Activated naive CD4-positive, alpha-beta T cell treated with anti-CD3 and anti-CD28 coated beads for 36 hours (primary cell): ENCODE measurements at regions not wholly inside any gene's neighbourhood (a gene's known extent, or its start where the extent isn't known, plus 50 kb on each side); places are given as distances from the start of the nearest gene placed in this dataset.

ENCODE experiments used
- CTCF ChIA-PET: fragments of 350-600 bp; sonication (Branson Sonifier 250); formaldehyde crosslinking; loops from one replicate; lab custom pipeline; 2021; ENCODE audit warnings: antibody characterized with exemption; lab: Charles Lee
- DNase-seq: peaks from one replicate; pipeline ENCODE4 v3.0.0-alpha.2; 2020
- H3K27ac Mint-ChIP-seq: one replicate; pipeline ENCODE4 v1.8.0; 2021; ENCODE audit warnings: mild to moderate bottlenecking, mixed read lengths
- H3K27me3 Mint-ChIP-seq: one replicate; pipeline ENCODE4 v1.8.0; 2021; ENCODE audit warnings: low read depth, mixed read lengths
- H3K36me3 Mint-ChIP-seq: one replicate; pipeline ENCODE4 v1.8.0; 2021; ENCODE audit warnings: low read depth, mixed read lengths
- H3K4me1 Mint-ChIP-seq: one replicate; pipeline ENCODE4 v1.8.0; 2021; ENCODE audit warnings: low read depth, mixed read lengths
- H3K4me3 Mint-ChIP-seq: one replicate; pipeline ENCODE4 v1.8.0; 2021; ENCODE audit warnings: mild to moderate bottlenecking, moderate library complexity, mixed read lengths
- H3K9me3 Mint-ChIP-seq: one replicate; pipeline ENCODE4 v1.8.0; 2021; ENCODE audit warnings: mixed read lengths
- intact Hi-C: fragments of 100-400 bp; cut with micrococcal nuclease; formaldehyde crosslinking; loops from one replicate; pipeline ENCODE4 v1.15.1; 2023

GRCh38 chr5:2288466-2288865, 405.7 kb upstream of the IRX4 start:
- intact Hi-C loops: no loop called here
- H3K27ac Mint-ChIP-seq: no peak overlapping the region
- no peaks in the 10 kb centered on the region for H3K27me3 Mint-ChIP-seq
- H3K9me3 Mint-ChIP-seq: no peaks in the 10 kb centered on the region
- CTCF ChIA-PET: no interaction called here
- no peaks in the 10 kb centered on the region for H3K36me3 Mint-ChIP-seq
- H3K4me3 Mint-ChIP-seq: no peak overlapping the region
- no peaks in the 10 kb centered on the region for H3K4me1 Mint-ChIP-seq
- no peak for DNase-seq

- no peaks in the 10 kb centered on the region for H3K9me3 Mint-ChIP-seq
- no peak overlapping the region for H3K4me3 Mint-ChIP-seq
- H3K36me3 Mint-ChIP-seq: no peaks in the 10 kb centered on the region
- CTCF ChIA-PET: no interaction called here
- DNase-seq: no peak
- H3K27me3 Mint-ChIP-seq: no peaks in the 10 kb centered on the region
- H3K4me1 Mint-ChIP-seq: no peaks in the 10 kb centered on the region
- H3K27ac Mint-ChIP-seq: no peak overlapping the region
- intact Hi-C loops: no loop called here
Observed at GRCh38 chr5:2286250-2286649, 403.5 kb upstream of the IRX4 start.

- no peak for DNase-seq
- H3K4me3 Mint-ChIP-seq: no peak overlapping the region
- intact Hi-C loops: no loop called here
- H3K27ac Mint-ChIP-seq: no peak overlapping the region
- H3K27me3 Mint-ChIP-seq: no peaks in the 10 kb centered on the region
- no peaks in the 10 kb centered on the region for H3K4me1 Mint-ChIP-seq
- no peaks in the 10 kb centered on the region for H3K36me3 Mint-ChIP-seq
- CTCF ChIA-PET: no interaction called here
- H3K9me3 Mint-ChIP-seq: no peaks in the 10 kb centered on the region
Observed at GRCh38 chr5:2284678-2285077, 402.0 kb upstream of the IRX4 start.

- intact Hi-C loops: no loop called here
- Mint-ChIP-seq H3K36me3 (no peaks in the 10 kb centered on the region), H3K27ac (no peak overlapping the region), H3K9me3 (no peaks in the 10 kb centered on the region), H3K4me3 (no peak overlapping the region), H3K4me1 (no peaks in the 10 kb centered on the region), H3K27me3 (no peaks in the 10 kb centered on the region)
- CTCF ChIA-PET: interaction anchor here (0.6 kb wide), 1 partner anchor 522 kb away, joined by 3 read pairs; no protein-coding TSS in a partner anchor
- no peak for DNase-seq
Observed at GRCh38 chr5:2283481-2284045, 400.8 kb upstream of the IRX4 start.

- intact Hi-C loops: no loop called here
- no peaks in the 10 kb centered on the region for H3K4me1 Mint-ChIP-seq
- H3K27ac Mint-ChIP-seq: no peak overlapping the region
- H3K9me3 Mint-ChIP-seq: no peaks in the 10 kb centered on the region
- CTCF ChIA-PET: no interaction called here
- H3K4me3 Mint-ChIP-seq: no peak overlapping the region
- DNase-seq: no peak
- no peaks in the 10 kb centered on the region for H3K36me3 Mint-ChIP-seq
- no peaks in the 10 kb centered on the region for H3K27me3 Mint-ChIP-seq
Observed at GRCh38 chr5:2282893-2283292, 400.2 kb upstream of the IRX4 start.

- no peaks in the 10 kb centered on the region for H3K4me1 Mint-ChIP-seq
- H3K27me3 Mint-ChIP-seq: no peaks in the 10 kb centered on the region
- no peaks in the 10 kb centered on the region for H3K36me3 Mint-ChIP-seq
- CTCF ChIA-PET: no interaction called here
- no peaks in the 10 kb centered on the region for H3K9me3 Mint-ChIP-seq
- intact Hi-C loops: no loop called here
- H3K4me3 Mint-ChIP-seq: no peak overlapping the region
- DNase-seq: no peak
- no peak overlapping the region for H3K27ac Mint-ChIP-seq
Observed at GRCh38 chr5:2282034-2282690, 399.4 kb upstream of the IRX4 start.

- CTCF ChIA-PET: no interaction called here
- H3K36me3 Mint-ChIP-seq: no peaks in the 10 kb centered on the region
- DNase-seq: no peak
- H3K27ac Mint-ChIP-seq: no peak overlapping the region
- H3K27me3 Mint-ChIP-seq: no peaks in the 10 kb centered on the region
- no peaks in the 10 kb centered on the region for H3K9me3 Mint-ChIP-seq
- intact Hi-C loops: no loop called here
- no peak overlapping the region for H3K4me3 Mint-ChIP-seq
- H3K4me1 Mint-ChIP-seq: no peaks in the 10 kb centered on the region
Observed at GRCh38 chr5:2281446-2281845, 398.7 kb upstream of the IRX4 start.

GRCh38 chr5:2280318-2280717, 397.6 kb upstream of the IRX4 start:
- Mint-ChIP-seq H3K9me3 (no peaks in the 10 kb centered on the region), H3K36me3 (no peaks in the 10 kb centered on the region), H3K4me3 (no peak overlapping the region), H3K27ac (no peak overlapping the region), H3K4me1 (no peaks in the 10 kb centered on the region), H3K27me3 (no peaks in the 10 kb centered on the region)
- CTCF ChIA-PET: no interaction called here
- intact Hi-C loops: no loop called here
- DNase-seq: no peak

- no peaks in the 10 kb centered on the region for H3K9me3 Mint-ChIP-seq
- no peak overlapping the region for H3K4me3 Mint-ChIP-seq
- H3K4me1 Mint-ChIP-seq: no peaks in the 10 kb centered on the region
- DNase-seq: no peak
- H3K27me3 Mint-ChIP-seq: no peaks in the 10 kb centered on the region
- intact Hi-C loops: no loop called here
- H3K36me3 Mint-ChIP-seq: no peaks in the 10 kb centered on the region
- no peak overlapping the region for H3K27ac Mint-ChIP-seq
- CTCF ChIA-PET: no interaction called here
Observed at GRCh38 chr5:2278825-2279456, 396.2 kb upstream of the IRX4 start.

- intact Hi-C loops: no loop called here
- CTCF ChIA-PET: no interaction called here
- DNase-seq: no peak
- Mint-ChIP-seq H3K4me1 (no peaks in the 10 kb centered on the region), H3K36me3 (no peaks in the 10 kb centered on the region), H3K9me3 (no peaks in the 10 kb centered on the region), H3K27ac (no peak overlapping the region), H3K4me3 (no peak overlapping the region), H3K27me3 (no peaks in the 10 kb centered on the region)
Observed at GRCh38 chr5:2277886-2278285, 395.2 kb upstream of the IRX4 start.

GRCh38 chr5:2276101-2276500, 393.4 kb upstream of the IRX4 start:
- H3K27ac Mint-ChIP-seq: no peak overlapping the region
- no peak for DNase-seq
- CTCF ChIA-PET: no interaction called here
- no peak overlapping the region for H3K4me3 Mint-ChIP-seq
- H3K27me3 Mint-ChIP-seq: no peaks in the 10 kb centered on the region
- no peaks in the 10 kb centered on the region for H3K9me3 Mint-ChIP-seq
- H3K36me3 Mint-ChIP-seq: no peaks in the 10 kb centered on the region
- H3K4me1 Mint-ChIP-seq: no peaks in the 10 kb centered on the region
- intact Hi-C loops: no loop called here

GRCh38 chr5:2272755-2273154, 390.0 kb upstream of the IRX4 start:
- no peaks in the 10 kb centered on the region for H3K4me1 Mint-ChIP-seq
- H3K27ac Mint-ChIP-seq: no peak overlapping the region
- intact Hi-C loops: no loop called here
- CTCF ChIA-PET: no interaction called here
- no peak for DNase-seq
- no peaks in the 10 kb centered on the region for H3K36me3 Mint-ChIP-seq
- H3K9me3 Mint-ChIP-seq: no peaks in the 10 kb centered on the region
- peaks cover 3% of the 10 kb centered on the region for H3K27me3 Mint-ChIP-seq
- no peak overlapping the region for H3K4me3 Mint-ChIP-seq

- Mint-ChIP-seq H3K4me3 (no peak overlapping the region), H3K27me3 (peaks cover 3% of the 10 kb centered on the region), H3K4me1 (no peaks in the 10 kb centered on the region), H3K27ac (no peak overlapping the region), H3K9me3 (no peaks in the 10 kb centered on the region), H3K36me3 (no peaks in the 10 kb centered on the region)
- intact Hi-C loops: no loop called here
- DNase-seq: no peak
- CTCF ChIA-PET: no interaction called here
Observed at GRCh38 chr5:2272039-2272438, 389.3 kb upstream of the IRX4 start.
